ENCODE measurements at regions not wholly inside any gene's neighbourhood (a gene's known extent, or its start where the extent isn't known, plus 50 kb on each side); places are given as distances from the start of the nearest gene placed in this dataset.

DNA sequence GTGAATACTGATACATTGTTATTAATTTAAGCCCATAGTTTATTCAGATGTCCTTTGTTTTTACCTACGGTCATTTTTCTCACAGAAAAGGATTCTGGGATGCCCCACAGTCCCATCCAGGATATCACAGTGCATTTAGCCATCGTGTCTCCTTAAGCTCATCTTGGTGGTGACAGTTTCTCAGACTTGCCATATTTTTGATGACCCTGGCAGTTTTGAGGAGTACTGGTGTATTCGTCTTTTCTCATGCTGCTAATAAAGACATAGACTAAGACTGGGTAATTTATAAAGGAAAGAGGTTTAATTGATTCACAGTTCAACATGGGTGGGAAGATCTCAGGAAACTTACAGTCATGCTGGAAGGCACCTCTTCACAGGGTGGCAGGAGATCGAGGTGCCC, 295.9 kb upstream of the CDH4 start:
- DNase-seq: no peak
- Histone ChIP-seq H3K27ac (no peak overlapping the region), H3K27me3 (replicated peaks) (no peaks in the 10 kb centered on the region), H3K36me3 (replicated peaks) (no peaks in the 10 kb centered on the region), H3K4me3 (ENCODE audit: low read depth, low read length) (no peak overlapping the region)
- in situ Hi-C loops (cut with HindIII; ENCODE audit: low pct_ligation_motif_present, low sequenced_read_pairs): no loop called here
- TF ChIP-seq CTCF (IDR thresholded peaks at IDR 0.05; ENCODE audit: low read depth, low read length, missing control alignments): no peak

DNA sequence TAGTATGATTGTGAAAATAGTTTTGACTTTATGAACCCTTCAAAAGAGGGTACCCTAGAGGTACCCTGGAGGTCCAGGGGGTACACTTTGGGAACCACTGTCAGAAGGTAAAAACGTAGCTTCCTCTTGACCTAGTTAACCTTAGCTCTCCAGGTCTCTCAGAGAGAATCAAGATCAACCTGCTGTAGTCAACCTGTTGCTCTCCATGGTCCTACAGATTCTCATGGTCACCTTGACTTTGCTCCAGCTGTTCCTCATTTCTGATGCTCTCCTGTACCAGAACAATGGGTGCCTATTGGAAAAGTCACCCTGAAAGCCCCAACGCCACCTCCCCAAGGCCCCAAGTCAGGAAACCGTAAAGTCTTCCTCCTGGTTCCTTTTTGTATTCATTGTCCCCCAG, 294.4 kb upstream of the CDH4 start:
- Histone ChIP-seq H3K27me3 (replicated peaks) (no peaks in the 10 kb centered on the region), H3K27ac (no peak overlapping the region), H3K36me3 (replicated peaks) (no peaks in the 10 kb centered on the region), H3K4me3 (ENCODE audit: low read depth, low read length) (no peak overlapping the region)
- TF ChIP-seq CTCF (IDR thresholded peaks at IDR 0.05; ENCODE audit: low read depth, low read length, missing control alignments): no peak
- in situ Hi-C loops (cut with HindIII; ENCODE audit: low pct_ligation_motif_present, low sequenced_read_pairs): no loop called here
- no peak for DNase-seq

DNA sequence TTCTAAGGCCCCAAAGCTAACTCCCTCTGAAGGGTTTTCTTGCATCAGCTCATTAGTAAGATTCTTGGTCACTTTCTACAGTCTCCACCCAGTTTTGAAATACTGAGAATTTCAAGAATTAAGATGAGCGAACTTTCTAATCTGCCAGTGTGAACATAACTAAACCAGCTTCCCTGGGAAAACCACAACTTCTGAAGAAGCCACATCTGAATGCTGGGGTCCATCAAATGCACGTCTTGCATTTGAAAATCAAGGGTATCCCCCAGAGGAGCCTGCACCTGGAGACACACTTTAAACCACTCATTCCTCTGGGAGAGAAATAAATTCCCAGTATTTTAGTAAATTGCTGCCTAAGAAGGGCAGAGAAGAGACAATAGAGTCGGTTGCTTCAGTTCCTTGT, 292.1 kb upstream of the CDH4 start:
- H3K27ac ChIP-seq: no peak overlapping the region
- no peak overlapping the region for H3K4me3 ChIP-seq (ENCODE audit: low read depth, low read length)
- in situ Hi-C loops (cut with HindIII; ENCODE audit: low pct_ligation_motif_present, low sequenced_read_pairs): no loop called here
- DNase-seq: no peak
- H3K27me3 ChIP-seq (replicated peaks): no peaks in the 10 kb centered on the region
- TF ChIP-seq CTCF (IDR thresholded peaks at IDR 0.05; ENCODE audit: low read depth, low read length, missing control alignments): no peak
- H3K36me3 ChIP-seq (replicated peaks): no peaks in the 10 kb centered on the region

DNA sequence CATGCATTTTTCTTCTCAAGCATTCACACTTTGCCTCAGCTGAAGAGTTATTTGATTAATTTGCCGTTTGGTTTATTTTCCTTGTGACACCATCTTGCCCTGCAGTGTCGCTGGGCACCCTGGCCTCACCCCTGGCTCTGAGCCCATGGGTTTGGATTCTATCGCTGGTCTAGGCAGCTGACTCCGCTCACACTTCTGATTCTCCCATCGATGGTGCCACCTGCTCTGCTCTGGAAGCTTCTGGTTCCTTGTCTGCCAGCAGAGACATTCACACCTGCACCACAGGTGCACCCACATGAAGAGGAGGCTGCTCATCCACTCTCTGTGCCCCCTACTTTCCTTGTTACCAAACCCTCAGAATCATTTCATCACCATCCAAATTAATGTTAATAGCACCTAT, 291.6 kb upstream of the CDH4 start:
- H3K36me3 ChIP-seq (replicated peaks): no peaks in the 10 kb centered on the region
- no peaks in the 10 kb centered on the region for H3K27me3 ChIP-seq (replicated peaks)
- no peak overlapping the region for H3K4me3 ChIP-seq (ENCODE audit: low read depth, low read length)
- in situ Hi-C loops (cut with HindIII; ENCODE audit: low pct_ligation_motif_present, low sequenced_read_pairs): no loop called here
- TF ChIP-seq CTCF (IDR thresholded peaks at IDR 0.05; ENCODE audit: low read depth, low read length, missing control alignments): no peak
- no peak overlapping the region for H3K27ac ChIP-seq
- no peak for DNase-seq

GRCh38 chr20:60961551-60961950, 290.5 kb upstream of the CDH4 start:
- DNase-seq: no peak
- TF ChIP-seq CTCF (IDR thresholded peaks at IDR 0.05; ENCODE audit: low read depth, low read length, missing control alignments): no peak

GRCh38 chr20:60962367-60963045, 289.6 kb upstream of the CDH4 start:
- DNase-seq: no peak
- in situ Hi-C loops (cut with HindIII; ENCODE audit: low pct_ligation_motif_present, low sequenced_read_pairs): no loop called here

More at GRCh38 chr20:60961551-60961950, 290.5 kb upstream of the CDH4 start:
- no peak overlapping the region for H3K27ac ChIP-seq
- no peaks in the 10 kb centered on the region for H3K27me3 ChIP-seq (replicated peaks)
- in situ Hi-C loops (cut with HindIII; ENCODE audit: low pct_ligation_motif_present, low sequenced_read_pairs): no loop called here
- H3K4me3 ChIP-seq (ENCODE audit: low read depth, low read length): no peak overlapping the region
- H3K36me3 ChIP-seq (replicated peaks): no peaks in the 10 kb centered on the region

More at GRCh38 chr20:60962367-60963045, 289.6 kb upstream of the CDH4 start:
- Histone ChIP-seq H3K27ac (no peak overlapping the region), H3K36me3 (replicated peaks) (no peaks in the 10 kb centered on the region), H3K4me3 (ENCODE audit: low read depth, low read length) (no peak overlapping the region), H3K27me3 (replicated peaks) (no peaks in the 10 kb centered on the region)
- no peak for TF ChIP-seq CTCF (IDR thresholded peaks at IDR 0.05; ENCODE audit: low read depth, low read length, missing control alignments)
